Lower leg skin (tissue), 4 donors: ENCODE measurements at regions not wholly inside any gene's neighbourhood (a gene's known extent, or its start where the extent isn't known, plus 50 kb on each side); places are given as distances from the start of the nearest gene placed in this dataset.
"Not testable (repeated sequence)": the region's sequence is repeated elsewhere in the genome, so short reads cannot be mapped to it uniquely, and the experiment has no call there.

Experiments
- DNase-seq, 2 donors: peaks; one replicate each; pipeline ENCODE4 v3.0.0-alpha.2; 2019; ENCODE audit warnings: low spot score in 2 of 2
- H3K4me3 ChIP-seq: fragments of 200-600 bp; sonication (generic); 2 replicates; pipeline ENCODE4 v1.5.1; 2017; ENCODE audit warnings: mild to moderate bottlenecking, low read depth; ENCODE audit not compliant: poor library complexity, severe bottlenecking
- POLR2A ChIP-seq, 2 donors: fragments of 450-650 bp; IDR thresholded peaks; one replicate each; pipeline ENCODE4 v1.6.1; 2016 to 2017; ENCODE audit warnings: antibody characterized with exemption in 2 of 2, mild to moderate bottlenecking in 1 of 2, moderate library complexity in 1 of 2
- WGBS, 2 donors: methylation state at CpG; one replicate each; pipeline ENCODE4 v1.1.5; 2018; 5-methylcytosine and 5-hydroxymethylcytosine counted together
- intact Hi-C: fragments of 100-400 bp; cut with DNase I; formaldehyde crosslinking; loops from one replicate; pipeline ENCODE4 v1.15.0; 2023; ENCODE audit warnings: low total_unique reads
- TF ChIP-seq, protein P1 (sequence below), 3 donors: fragments of 450-650 bp; IDR thresholded peaks; one replicate each; pipeline ENCODE4 v1.5.1; 2016; ENCODE audit warnings: antibody characterized with exemption in 3 of 3, mild to moderate bottlenecking in 3 of 3, moderate library complexity in 2 of 3

DNA sequence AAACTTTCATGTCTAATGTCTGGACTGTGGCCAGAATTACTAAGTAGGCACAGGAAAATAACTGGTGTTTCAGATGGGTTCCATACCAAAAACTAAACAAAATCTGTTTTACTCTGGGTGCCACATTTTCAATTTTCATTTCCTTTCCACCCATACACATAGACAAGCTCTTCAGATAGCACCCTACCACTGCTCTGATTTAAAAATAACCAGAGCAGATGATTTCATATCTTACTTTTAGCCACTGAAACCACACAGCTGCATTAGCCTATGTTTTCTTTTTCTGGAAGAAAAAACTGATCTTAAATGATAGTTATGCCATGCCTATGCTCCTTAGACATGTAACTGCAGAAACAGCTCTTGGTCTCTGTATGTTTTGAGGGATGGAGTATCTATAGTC, 647.6 kb downstream of the CPS1 start:
- no peak for TF ChIP-seq POLR2A (IDR thresholded peaks at IDR 0.05)
- TF ChIP-seq, protein P1, sequence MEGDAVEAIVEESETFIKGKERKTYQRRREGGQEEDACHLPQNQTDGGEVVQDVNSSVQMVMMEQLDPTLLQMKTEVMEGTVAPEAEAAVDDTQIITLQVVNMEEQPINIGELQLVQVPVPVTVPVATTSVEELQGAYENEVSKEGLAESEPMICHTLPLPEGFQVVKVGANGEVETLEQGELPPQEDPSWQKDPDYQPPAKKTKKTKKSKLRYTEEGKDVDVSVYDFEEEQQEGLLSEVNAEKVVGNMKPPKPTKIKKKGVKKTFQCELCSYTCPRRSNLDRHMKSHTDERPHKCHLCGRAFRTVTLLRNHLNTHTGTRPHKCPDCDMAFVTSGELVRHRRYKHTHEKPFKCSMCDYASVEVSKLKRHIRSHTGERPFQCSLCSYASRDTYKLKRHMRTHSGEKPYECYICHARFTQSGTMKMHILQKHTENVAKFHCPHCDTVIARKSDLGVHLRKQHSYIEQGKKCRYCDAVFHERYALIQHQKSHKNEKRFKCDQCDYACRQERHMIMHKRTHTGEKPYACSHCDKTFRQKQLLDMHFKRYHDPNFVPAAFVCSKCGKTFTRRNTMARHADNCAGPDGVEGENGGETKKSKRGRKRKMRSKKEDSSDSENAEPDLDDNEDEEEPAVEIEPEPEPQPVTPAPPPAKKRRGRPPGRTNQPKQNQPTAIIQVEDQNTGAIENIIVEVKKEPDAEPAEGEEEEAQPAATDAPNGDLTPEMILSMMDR (IDR thresholded peaks at IDR 0.05), result no peak
- no peak overlapping the region for H3K4me3 ChIP-seq
- no peak for DNase-seq
- intact Hi-C loops, result no loop called here

DNA sequence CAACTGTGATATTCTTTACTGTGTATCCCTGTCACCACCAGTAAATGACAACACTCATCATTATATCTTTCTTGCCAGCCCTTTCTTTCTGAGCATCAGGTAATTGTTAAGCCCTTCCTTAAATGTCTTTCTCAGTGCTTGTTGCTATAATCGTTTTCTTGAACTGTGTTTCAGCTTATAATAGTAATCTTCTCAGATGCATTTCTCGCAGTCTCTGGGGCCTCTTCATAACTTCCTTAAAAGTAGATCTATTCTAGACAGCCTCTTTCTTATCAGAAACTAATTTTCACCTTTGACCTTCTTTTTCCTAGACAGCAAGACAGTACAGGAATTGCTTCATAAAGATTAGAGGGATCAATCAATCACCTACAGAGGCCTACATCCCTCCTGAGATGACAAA, 648.1 kb downstream of the CPS1 start:
- no peak overlapping the region for H3K4me3 ChIP-seq
- DNase-seq, result no peak
- intact Hi-C loops, result no loop called here
- 58 to 63% methylated on average over 2 of the region's 2 CpGs for WGBS, 2 donors
- no peak for TF ChIP-seq POLR2A (IDR thresholded peaks at IDR 0.05)
- TF ChIP-seq, protein P1 (IDR thresholded peaks at IDR 0.05), result no peak

DNA sequence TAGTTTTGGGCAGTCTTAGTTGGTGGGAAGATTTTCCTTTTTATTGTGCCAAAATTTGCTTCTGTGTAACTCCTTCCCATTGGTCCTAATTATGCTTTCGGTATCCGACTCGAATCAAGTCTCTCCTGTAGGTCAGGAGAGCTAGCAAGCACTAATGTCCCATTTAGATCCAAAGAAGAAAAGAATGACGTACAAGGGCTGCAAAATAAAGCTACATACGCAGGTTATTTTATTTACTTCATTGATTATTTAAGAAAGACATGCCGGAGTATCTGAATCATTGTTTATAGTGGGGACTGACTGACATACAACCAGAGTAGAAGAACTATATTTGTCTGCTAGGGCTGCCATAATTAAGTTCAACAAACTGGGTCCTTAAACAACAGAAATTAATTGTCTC, 648.5 kb downstream of the CPS1 start:
- TF ChIP-seq POLR2A (IDR thresholded peaks at IDR 0.05), result no peak
- TF ChIP-seq, protein P1 (IDR thresholded peaks at IDR 0.05), result no peak
- DNase-seq, result no peak
- 89 to 95% methylated on average over 6 of the region's 6 CpGs for WGBS, 2 donors
- H3K4me3 ChIP-seq, result no peak overlapping the region
- intact Hi-C loops, result no loop called here

DNA sequence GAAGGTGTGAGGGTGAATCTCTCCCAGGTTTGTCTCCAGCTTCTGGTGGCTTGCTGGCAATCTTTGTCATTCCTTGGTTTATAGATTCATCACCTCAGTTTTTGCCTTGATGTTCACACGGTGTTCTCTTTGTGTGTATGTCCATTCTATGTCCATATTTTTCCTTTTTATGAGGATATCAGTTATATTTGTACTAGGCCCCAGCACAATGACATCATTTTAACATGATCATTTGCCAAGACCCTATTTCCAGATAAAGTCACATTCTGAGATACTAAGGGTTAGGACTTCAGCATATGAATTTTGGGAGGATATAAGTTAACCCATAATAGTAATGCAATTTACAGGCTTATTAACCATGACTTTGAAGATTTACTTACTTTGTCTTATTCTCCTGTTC, 649.0 kb downstream of the CPS1 start:
- H3K4me3 ChIP-seq, result no peak overlapping the region
- TF ChIP-seq, protein P1 (IDR thresholded peaks at IDR 0.05), result no peak
- intact Hi-C loops, result no loop called here
- WGBS, 2 donors, result 77 to 79% methylated on average over 1 of the region's 1 CpG
- no peak for DNase-seq

DNA sequence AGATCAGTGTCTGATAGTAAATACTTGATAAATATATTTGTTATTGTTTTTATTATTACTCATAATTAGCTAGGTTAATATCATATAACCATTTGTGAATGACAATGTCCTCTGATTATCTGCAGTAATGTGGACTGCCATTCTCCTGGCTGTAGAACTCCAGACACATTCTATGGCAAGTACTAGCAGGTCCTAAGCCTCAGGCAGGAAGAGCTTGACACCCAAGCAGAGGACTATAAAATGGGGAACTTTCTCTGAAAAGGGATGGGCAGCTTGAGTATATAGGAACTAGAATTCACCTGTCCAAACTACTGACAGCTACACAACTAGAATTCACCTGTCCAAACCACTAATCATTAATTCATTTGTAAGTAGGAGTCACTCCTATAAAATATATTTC, 649.4 kb downstream of the CPS1 start:
- TF ChIP-seq, protein P1 (IDR thresholded peaks at IDR 0.05), result no peak
- no peak for TF ChIP-seq POLR2A (IDR thresholded peaks at IDR 0.05)
- no peak overlapping the region for H3K4me3 ChIP-seq
- intact Hi-C loops, result no loop called here
- no peak for DNase-seq

DNA sequence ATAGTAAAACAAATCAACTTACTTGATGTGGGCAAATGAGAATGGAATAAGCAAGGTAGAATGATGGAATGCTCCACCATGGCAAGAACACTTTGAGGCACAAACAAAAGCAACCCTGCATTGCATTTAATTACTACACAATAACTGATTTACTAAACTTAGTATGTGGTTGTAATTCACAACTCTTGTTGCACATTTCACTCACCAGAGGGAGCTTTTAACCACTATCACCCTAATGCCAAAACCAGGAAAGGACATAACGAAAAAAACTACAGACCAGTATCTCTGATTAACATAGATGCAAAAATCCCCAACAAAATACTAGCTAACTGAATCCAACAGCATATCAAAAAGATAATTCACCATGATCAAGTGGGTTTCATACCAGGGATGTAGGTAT, 659.8 kb downstream of the CPS1 start:
- no peak overlapping the region for H3K4me3 ChIP-seq
- TF ChIP-seq, protein P1 (IDR thresholded peaks at IDR 0.05), result no peak
- no peak for TF ChIP-seq POLR2A (IDR thresholded peaks at IDR 0.05)
- WGBS, 2 donors, result 29 to 32% methylated on average over 1 of the region's 1 CpG
- intact Hi-C loops, result no loop called here
- DNase-seq, result no peak

DNA sequence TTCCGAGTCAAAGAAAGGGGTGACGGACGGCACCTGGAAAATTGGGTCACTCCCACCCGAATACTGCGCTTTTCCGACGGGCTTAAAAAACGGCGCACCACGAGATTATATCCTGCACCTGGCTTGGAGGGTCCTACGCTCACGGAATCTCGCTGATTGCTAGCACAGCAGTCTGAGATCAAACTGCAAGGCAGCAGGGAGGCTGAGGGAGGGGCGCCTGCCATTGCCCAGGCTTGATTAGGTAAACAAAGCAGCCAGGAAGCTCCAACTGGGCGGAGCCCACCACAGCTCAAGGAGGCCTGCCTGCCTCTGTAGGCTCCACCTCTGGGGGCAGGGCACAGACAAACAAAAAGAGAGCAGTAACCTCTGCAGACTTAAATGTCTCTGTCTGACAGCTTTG, 663.1 kb downstream of the CPS1 start:
- DNase-seq, intact Hi-C loops, H3K4me3 ChIP-seq: not testable (repeated sequence)
- WGBS, 2 donors, result 87 to 91% methylated on average over 15 of the region's 15 CpGs
